ENCODE measurements at regions not wholly inside any gene's neighbourhood (a gene's known extent, or its start where the extent isn't known, plus 50 kb on each side); places are given as distances from the start of the nearest gene placed in this dataset.
"Not testable (repeated sequence)": the region's sequence is repeated elsewhere in the genome, so short reads cannot be mapped to it uniquely, and the experiment has no call there.

DNA sequence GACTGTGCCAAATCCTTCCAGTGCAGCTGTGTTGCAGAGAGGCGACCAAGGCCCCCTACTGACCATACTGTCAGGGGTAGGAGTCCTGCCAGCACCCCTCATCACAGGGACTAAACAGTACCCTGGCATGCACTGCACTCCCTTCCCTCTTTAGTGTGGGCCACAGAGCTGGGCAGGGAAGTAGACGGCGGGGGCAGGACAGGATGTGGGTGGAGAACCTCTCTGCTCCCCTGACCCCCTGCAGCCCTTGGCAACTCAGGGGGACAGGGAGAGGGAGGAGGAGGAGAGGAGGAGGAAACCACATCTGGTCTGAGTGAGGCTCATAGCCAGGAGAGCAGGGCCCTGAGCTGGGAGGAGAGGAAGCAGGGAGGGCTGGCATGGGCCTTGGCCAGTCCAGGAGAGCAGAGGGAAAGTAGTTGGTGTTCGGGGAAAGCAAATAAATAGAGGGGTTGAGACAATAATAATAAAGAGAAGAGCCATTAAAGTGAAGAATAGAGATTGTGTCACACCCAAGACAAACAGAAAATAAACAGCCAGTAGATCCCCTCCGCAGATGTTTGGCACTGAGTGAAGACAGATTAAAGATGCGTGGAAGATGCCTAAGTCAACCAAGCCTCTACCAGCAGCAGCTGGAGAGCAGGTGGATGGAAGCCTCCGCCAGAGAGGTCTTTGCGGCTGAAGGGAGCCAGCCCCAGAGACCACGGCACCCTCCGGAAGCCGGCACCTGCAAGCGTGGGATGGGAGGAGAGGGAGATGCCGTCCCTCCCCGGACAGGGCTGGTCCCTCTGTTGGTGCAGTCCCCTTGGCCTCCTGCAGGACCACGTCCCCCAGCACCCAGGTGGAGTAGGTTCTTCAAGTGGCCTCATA is 61.5 kb downstream of the RPUSD4 start:
- no peak for DNase-seq (ENCODE audit: low read depth in 6 of 9, low spot score in 9 of 9)
- Histone ChIP-seq H3K27ac (ENCODE audit: low read depth in 1 of 2, low read length in 1 of 2) (no peak overlapping the region), H3K9me3 (ENCODE audit: control insufficient read depth in 2 of 2, insufficient read depth in 1 of 2, low read length in 1 of 2) (peaks cover 0 to 5% of the 10 kb centered on the region in 2 donors), H3K4me3 (ENCODE audit: low read length in 2 of 2) (no peak overlapping the region), H3K27me3 (ENCODE audit: control insufficient read depth in 2 of 2, insufficient read depth in 1 of 2, low read length in 1 of 2) (no peaks in the 10 kb centered on the region), H3K4me1 (ENCODE audit: control insufficient read depth in 2 of 2, insufficient read depth in 2 of 2, low read length in 2 of 2) (peaks cover 5 to 15% of the 10 kb centered on the region in 2 donors), H3K36me3 (ENCODE audit: control insufficient read depth in 2 of 2, insufficient read depth in 2 of 2, low read length in 1 of 2) (no peaks in the 10 kb centered on the region)
- WGBS, result 58% methylated on average over 15 of the region's 15 CpGs

- DNase-seq (ENCODE audit: low read depth in 6 of 9, low spot score in 9 of 9), result no peak
- Histone ChIP-seq H3K27me3 (ENCODE audit: control insufficient read depth in 2 of 2, insufficient read depth in 1 of 2, low read length in 1 of 2) (no peaks in the 10 kb centered on the region), H3K9me3 (ENCODE audit: control insufficient read depth in 2 of 2, insufficient read depth in 1 of 2, low read length in 1 of 2) (peaks cover 0 to 5% of the 10 kb centered on the region in 2 donors), H3K27ac (ENCODE audit: low read depth in 1 of 2, low read length in 1 of 2) (no peak overlapping the region), H3K4me3 (ENCODE audit: low read length in 2 of 2) (no peak overlapping the region), H3K4me1 (ENCODE audit: control insufficient read depth in 2 of 2, insufficient read depth in 2 of 2, low read length in 2 of 2) (peaks cover 5 to 15% of the 10 kb centered on the region in 2 donors), H3K36me3 (ENCODE audit: control insufficient read depth in 2 of 2, insufficient read depth in 2 of 2, low read length in 1 of 2) (no peaks in the 10 kb centered on the region)
- 93% methylated on average over 2 of the region's 2 CpGs for WGBS
Observed at GRCh38 chr11:126148317-126148716, 63.1 kb downstream of the RPUSD4 start.

GRCh38 chr11:126147208-126148111 is 64.0 kb downstream of the RPUSD4 start:
- no peak for DNase-seq (ENCODE audit: low read depth in 6 of 9, low spot score in 9 of 9)
- Histone ChIP-seq H3K27me3 (ENCODE audit: control insufficient read depth in 2 of 2, insufficient read depth in 1 of 2, low read length in 1 of 2) (no peaks in the 10 kb centered on the region), H3K27ac (ENCODE audit: low read depth in 1 of 2, low read length in 1 of 2) (no peak overlapping the region), H3K4me1 (ENCODE audit: control insufficient read depth in 2 of 2, insufficient read depth in 2 of 2, low read length in 2 of 2) (peaks cover 5 to 15% of the 10 kb centered on the region in 2 donors), H3K36me3 (ENCODE audit: control insufficient read depth in 2 of 2, insufficient read depth in 2 of 2, low read length in 1 of 2) (no peaks in the 10 kb centered on the region), H3K4me3 (ENCODE audit: low read length in 2 of 2) (no peak overlapping the region), H3K9me3 (ENCODE audit: control insufficient read depth in 2 of 2, insufficient read depth in 1 of 2, low read length in 1 of 2) (peaks cover 0 to 5% of the 10 kb centered on the region in 2 donors)
- WGBS, result 94% methylated on average over 12 of the region's 12 CpGs

DNA sequence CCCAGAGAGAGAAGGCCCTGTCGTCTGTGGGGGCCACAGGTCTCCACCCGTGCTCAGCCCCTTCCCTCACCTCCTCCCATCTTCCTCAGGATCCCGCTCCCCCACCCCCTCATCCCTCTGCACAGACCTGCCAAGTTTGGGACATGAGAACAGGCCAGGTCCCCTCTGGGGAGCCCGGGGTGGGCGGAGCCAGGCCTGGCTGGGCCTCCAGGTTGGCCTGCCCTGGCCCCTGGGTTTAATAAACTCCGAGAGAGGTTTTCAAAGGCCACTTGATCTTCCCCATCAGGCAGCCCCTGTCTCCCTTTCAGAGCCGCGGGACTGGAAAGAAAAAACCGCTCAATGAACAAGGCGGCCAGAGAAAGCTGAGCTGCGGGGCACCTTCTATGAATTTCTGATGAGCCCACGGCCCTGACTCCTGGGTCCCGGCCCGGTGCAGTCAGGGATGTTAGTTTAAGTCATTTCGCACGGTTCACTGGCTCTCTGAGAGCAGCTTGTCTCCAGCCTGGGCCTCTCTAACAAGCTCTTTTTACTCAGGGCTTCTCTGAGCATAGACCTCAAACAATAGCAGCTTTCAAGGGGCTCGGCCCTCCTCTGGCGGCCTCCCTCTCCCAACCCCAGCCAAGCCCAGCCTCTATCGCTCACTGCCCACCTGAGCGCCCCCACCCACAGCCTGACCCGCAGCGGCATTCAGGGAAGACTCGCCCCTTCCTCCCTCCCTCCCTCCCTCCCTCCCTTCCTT is 64.8 kb downstream of the RPUSD4 start:
- no peaks in the 10 kb centered on the region for H3K27me3 ChIP-seq (ENCODE audit: control insufficient read depth in 2 of 2, insufficient read depth in 1 of 2, low read length in 1 of 2)
- no peak overlapping the region for H3K4me3 ChIP-seq (ENCODE audit: low read length in 2 of 2)
- 79% methylated on average over 23 of the region's 23 CpGs for WGBS
- DNase-seq (ENCODE audit: low read depth in 6 of 9, low spot score in 9 of 9), result no peak
- H3K9me3 ChIP-seq (ENCODE audit: control insufficient read depth in 2 of 2, insufficient read depth in 1 of 2, low read length in 1 of 2), result peaks cover 0 to 5% of the 10 kb centered on the region in 2 donors
- no peaks in the 10 kb centered on the region for H3K36me3 ChIP-seq (ENCODE audit: control insufficient read depth in 2 of 2, insufficient read depth in 2 of 2, low read length in 1 of 2)
- peaks cover 5 to 15% of the 10 kb centered on the region in 2 donors for H3K4me1 ChIP-seq (ENCODE audit: control insufficient read depth in 2 of 2, insufficient read depth in 2 of 2, low read length in 2 of 2)
- H3K27ac ChIP-seq (ENCODE audit: low read depth in 1 of 2, low read length in 1 of 2), result no peak overlapping the region

- Histone ChIP-seq H3K9me3 (ENCODE audit: control insufficient read depth in 2 of 2, insufficient read depth in 1 of 2, low read length in 1 of 2) (no peaks in the 10 kb centered on the region), H3K27ac (ENCODE audit: low read depth in 1 of 2, low read length in 1 of 2) (no peak overlapping the region), H3K36me3 (ENCODE audit: control insufficient read depth in 2 of 2, insufficient read depth in 2 of 2, low read length in 1 of 2) (no peaks in the 10 kb centered on the region), H3K4me1 (ENCODE audit: control insufficient read depth in 2 of 2, insufficient read depth in 2 of 2, low read length in 2 of 2) (peaks cover 5 to 15% of the 10 kb centered on the region in 2 donors), H3K27me3 (ENCODE audit: control insufficient read depth in 2 of 2, insufficient read depth in 1 of 2, low read length in 1 of 2) (peaks cover 0 to under 1% of the 10 kb centered on the region in 2 donors), H3K4me3 (ENCODE audit: low read length in 2 of 2) (no peak overlapping the region)
- 81% methylated on average over 9 of the region's 9 CpGs for WGBS
- no peak for DNase-seq (ENCODE audit: low read depth in 6 of 9, low spot score in 9 of 9)
Observed at GRCh38 chr11:126145954-126146353, 65.5 kb downstream of the RPUSD4 start.

GRCh38 chr11:126143491-126143890 is 68.0 kb downstream of the RPUSD4 start:
- not testable (repeated sequence) for DNase-seq (ENCODE audit: low read depth in 6 of 9, low spot score in 9 of 9); H3K27ac ChIP-seq (ENCODE audit: low read depth in 1 of 2, low read length in 1 of 2); H3K4me3 ChIP-seq (ENCODE audit: low read length in 2 of 2); H3K9me3 ChIP-seq (ENCODE audit: control insufficient read depth in 2 of 2, insufficient read depth in 1 of 2, low read length in 1 of 2); H3K36me3 ChIP-seq (ENCODE audit: control insufficient read depth in 2 of 2, insufficient read depth in 2 of 2, low read length in 1 of 2); H3K27me3 ChIP-seq (ENCODE audit: control insufficient read depth in 2 of 2, insufficient read depth in 1 of 2, low read length in 1 of 2)
- WGBS, result 89% methylated on average over 2 of the region's 2 CpGs
- peaks cover 0 to 20% of the 10 kb centered on the region in 2 donors for H3K4me1 ChIP-seq (ENCODE audit: control insufficient read depth in 2 of 2, insufficient read depth in 2 of 2, low read length in 2 of 2)

DNA sequence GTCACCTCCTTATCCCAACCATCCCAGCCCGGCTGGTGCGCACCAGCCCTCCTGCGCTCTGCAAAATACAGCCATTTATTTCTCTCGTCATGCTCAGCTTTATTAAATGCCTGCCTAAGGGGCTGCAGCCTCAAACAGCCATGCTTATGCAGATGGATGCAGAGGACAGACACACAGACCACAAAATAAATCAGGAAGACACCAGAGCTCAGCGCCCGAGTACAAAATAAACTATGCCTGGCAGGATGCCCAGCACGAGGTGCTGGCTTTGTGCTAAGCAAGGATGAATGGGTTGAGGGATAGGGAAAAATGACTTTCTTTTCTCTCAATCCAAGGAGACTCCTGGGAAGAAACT is 70.5 kb downstream of the RPUSD4 start:
- 35% methylated on average over 7 of the region's 7 CpGs for WGBS
- no peak overlapping the region for H3K4me3 ChIP-seq (ENCODE audit: low read length in 2 of 2)
- H3K9me3 ChIP-seq (ENCODE audit: control insufficient read depth in 2 of 2, insufficient read depth in 1 of 2, low read length in 1 of 2), result no peaks in the 10 kb centered on the region

DNA sequence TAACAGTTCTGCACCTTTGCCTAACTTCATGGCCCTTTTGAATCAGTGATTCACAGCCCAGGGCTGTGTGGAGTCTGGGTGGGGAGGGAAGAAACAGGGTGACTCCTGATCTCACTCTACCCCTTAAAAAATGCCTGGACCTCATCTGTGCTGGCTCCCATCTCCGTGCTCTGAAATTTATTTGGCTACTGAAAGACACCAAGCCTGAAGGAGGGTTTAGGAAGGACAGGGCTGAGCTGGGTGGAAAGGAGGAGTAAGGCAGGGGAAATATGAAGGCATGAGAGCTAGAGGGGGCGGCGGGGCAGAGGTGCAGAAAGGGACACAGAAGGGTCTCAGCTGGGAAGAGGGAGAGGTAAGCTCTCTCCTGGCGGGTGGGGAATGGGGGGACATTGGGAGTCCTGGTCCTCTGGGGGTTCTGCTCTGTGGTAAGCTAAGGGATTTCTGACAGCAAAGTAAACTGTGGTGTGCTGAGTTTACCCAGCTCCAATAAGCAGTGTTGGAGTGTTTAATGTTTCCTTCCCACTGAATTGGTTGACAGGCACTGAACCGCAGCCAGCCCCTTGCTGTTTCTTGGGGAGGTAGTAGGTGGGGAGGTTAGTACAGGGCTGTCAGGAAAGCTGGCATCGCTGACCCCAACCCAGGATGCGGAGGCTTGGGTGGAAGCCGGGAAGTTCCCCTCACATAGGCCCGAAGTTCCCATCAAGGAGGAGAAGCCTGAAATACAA is 71.1 kb downstream of the RPUSD4 start:
- WGBS, result 69% methylated on average over 9 of the region's 9 CpGs
- Histone ChIP-seq H3K4me3 (ENCODE audit: low read length in 2 of 2) (no peak overlapping the region), H3K27ac (ENCODE audit: low read depth in 1 of 2, low read length in 1 of 2) (peak overlapping the region in 1 of 2 donors; percentile 72), H3K4me1 (ENCODE audit: control insufficient read depth in 2 of 2, insufficient read depth in 2 of 2, low read length in 2 of 2) (peaks cover 0 to 20% of the 10 kb centered on the region in 2 donors), H3K27me3 (ENCODE audit: control insufficient read depth in 2 of 2, insufficient read depth in 1 of 2, low read length in 1 of 2) (peaks cover 0 to 2% of the 10 kb centered on the region in 2 donors), H3K9me3 (ENCODE audit: control insufficient read depth in 2 of 2, insufficient read depth in 1 of 2, low read length in 1 of 2) (no peaks in the 10 kb centered on the region), H3K36me3 (ENCODE audit: control insufficient read depth in 2 of 2, insufficient read depth in 2 of 2, low read length in 1 of 2) (no peaks in the 10 kb centered on the region)
- no peak for DNase-seq (ENCODE audit: low read depth in 6 of 9, low spot score in 9 of 9)

More for the DNA sequence above, 70.5 kb downstream of the RPUSD4 start:
- H3K27ac ChIP-seq (ENCODE audit: low read depth in 1 of 2, low read length in 1 of 2), result no peak overlapping the region
- no peaks in the 10 kb centered on the region for H3K36me3 ChIP-seq (ENCODE audit: control insufficient read depth in 2 of 2, insufficient read depth in 2 of 2, low read length in 1 of 2)
- H3K27me3 ChIP-seq (ENCODE audit: control insufficient read depth in 2 of 2, insufficient read depth in 1 of 2, low read length in 1 of 2), result peaks cover 0 to 2% of the 10 kb centered on the region in 2 donors
- DNase-seq (ENCODE audit: low read depth in 6 of 9, low spot score in 9 of 9), result no peak
- H3K4me1 ChIP-seq (ENCODE audit: control insufficient read depth in 2 of 2, insufficient read depth in 2 of 2, low read length in 2 of 2), result peaks cover 0 to 18% of the 10 kb centered on the region in 2 donors
